Type B pancreatic cell (in vitro differentiated cells): ENCODE measurements at regions not wholly inside any gene's neighbourhood (a gene's known extent, or its start where the extent isn't known, plus 50 kb on each side); places are given as distances from the start of the nearest gene placed in this dataset.
"Not testable (repeated sequence)": the region's sequence is repeated elsewhere in the genome, so short reads cannot be mapped to it uniquely, and the experiment has no call there.

ENCODE experiments used
- DNase-seq: peaks from one replicate; pipeline ENCODE4 v3.0.0; 2021; ENCODE audit warnings: mixed read lengths; ENCODE audit not compliant: unreplicated experiment; ENCODE audit errors: extremely low spot score
- H3K27ac Mint-ChIP-seq: 2 replicates; pipeline ENCODE4 v1.8.0; 2021; ENCODE audit warnings: mild to moderate bottlenecking, mixed read lengths
- H3K27me3 Mint-ChIP-seq: 2 replicates; pipeline ENCODE4 v1.8.0; 2021; ENCODE audit warnings: mixed read lengths
- H3K36me3 Mint-ChIP-seq: 2 replicates; pipeline ENCODE4 v1.8.0; 2021; ENCODE audit warnings: mixed read lengths
- H3K4me1 Mint-ChIP-seq: one replicate; pipeline ENCODE4 v1.8.0; 2021; ENCODE audit warnings: mixed read lengths; ENCODE audit not compliant: unreplicated experiment
- H3K4me3 Mint-ChIP-seq: 2 replicates; pipeline ENCODE4 v1.8.0; 2021; ENCODE audit warnings: mild to moderate bottlenecking, mixed read lengths
- H3K9me3 Mint-ChIP-seq: 2 replicates; pipeline ENCODE4 v1.8.0; 2021; ENCODE audit warnings: mixed read lengths
- TF ChIP-seq, protein P1 (sequence below): fragments of 200-600 bp; sonication (generic); conservative IDR thresholded peaks from 2 replicates; pipeline ENCODE4 v1.5.0; 2021; ENCODE audit warnings: antibody characterized with exemption, mild to moderate bottlenecking

DNA sequence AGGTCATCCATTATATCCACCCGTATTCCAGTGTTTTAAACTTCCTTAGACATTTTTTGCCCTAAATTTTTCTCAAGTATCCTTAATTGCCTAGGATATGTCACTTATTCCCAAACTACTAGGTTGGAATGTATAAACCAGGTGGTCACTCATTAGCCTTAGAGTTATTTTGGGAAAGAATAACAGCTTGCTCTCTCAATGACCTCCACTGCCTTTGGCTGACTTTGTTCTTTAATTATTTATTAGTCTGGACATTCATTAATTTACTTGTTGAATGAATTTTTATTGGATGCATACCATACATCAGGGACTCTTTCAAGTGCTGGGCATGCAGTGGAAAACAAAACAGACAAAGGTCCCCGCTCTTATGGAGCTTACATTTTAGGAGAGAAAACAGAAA is 609.3 kb upstream of the IGFBP7 start:
- TF ChIP-seq, protein P1, sequence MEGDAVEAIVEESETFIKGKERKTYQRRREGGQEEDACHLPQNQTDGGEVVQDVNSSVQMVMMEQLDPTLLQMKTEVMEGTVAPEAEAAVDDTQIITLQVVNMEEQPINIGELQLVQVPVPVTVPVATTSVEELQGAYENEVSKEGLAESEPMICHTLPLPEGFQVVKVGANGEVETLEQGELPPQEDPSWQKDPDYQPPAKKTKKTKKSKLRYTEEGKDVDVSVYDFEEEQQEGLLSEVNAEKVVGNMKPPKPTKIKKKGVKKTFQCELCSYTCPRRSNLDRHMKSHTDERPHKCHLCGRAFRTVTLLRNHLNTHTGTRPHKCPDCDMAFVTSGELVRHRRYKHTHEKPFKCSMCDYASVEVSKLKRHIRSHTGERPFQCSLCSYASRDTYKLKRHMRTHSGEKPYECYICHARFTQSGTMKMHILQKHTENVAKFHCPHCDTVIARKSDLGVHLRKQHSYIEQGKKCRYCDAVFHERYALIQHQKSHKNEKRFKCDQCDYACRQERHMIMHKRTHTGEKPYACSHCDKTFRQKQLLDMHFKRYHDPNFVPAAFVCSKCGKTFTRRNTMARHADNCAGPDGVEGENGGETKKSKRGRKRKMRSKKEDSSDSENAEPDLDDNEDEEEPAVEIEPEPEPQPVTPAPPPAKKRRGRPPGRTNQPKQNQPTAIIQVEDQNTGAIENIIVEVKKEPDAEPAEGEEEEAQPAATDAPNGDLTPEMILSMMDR: no peak
- Mint-ChIP-seq H3K27ac (no peak overlapping the region), H3K36me3 (no peaks in the 10 kb centered on the region), H3K4me1 (no peaks in the 10 kb centered on the region), H3K9me3 (peaks cover 5% of the 10 kb centered on the region), H3K27me3 (no peaks in the 10 kb centered on the region), H3K4me3 (no peak overlapping the region)
- DNase-seq: no peak

DNA sequence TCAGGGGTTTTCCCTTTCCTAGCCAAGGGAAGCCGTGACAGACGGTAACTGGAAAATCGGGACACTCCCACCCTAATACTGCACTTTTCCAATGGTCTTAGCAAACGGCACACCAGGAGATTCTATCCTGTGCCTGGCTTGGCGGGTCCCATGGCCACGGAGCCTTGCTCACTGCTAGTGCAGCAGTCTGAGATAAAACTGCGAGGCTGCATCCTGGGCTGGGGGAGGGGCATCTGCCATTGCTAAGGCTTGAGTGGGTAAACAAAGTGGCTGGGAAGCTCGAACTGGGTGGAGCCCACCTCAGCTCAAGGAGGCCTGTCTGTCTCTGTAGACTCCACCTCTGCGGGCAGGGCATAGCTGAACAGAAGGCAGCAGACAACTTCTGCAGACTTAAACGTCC is 604.1 kb upstream of the IGFBP7 start:
- not testable (repeated sequence) for DNase-seq

DNA sequence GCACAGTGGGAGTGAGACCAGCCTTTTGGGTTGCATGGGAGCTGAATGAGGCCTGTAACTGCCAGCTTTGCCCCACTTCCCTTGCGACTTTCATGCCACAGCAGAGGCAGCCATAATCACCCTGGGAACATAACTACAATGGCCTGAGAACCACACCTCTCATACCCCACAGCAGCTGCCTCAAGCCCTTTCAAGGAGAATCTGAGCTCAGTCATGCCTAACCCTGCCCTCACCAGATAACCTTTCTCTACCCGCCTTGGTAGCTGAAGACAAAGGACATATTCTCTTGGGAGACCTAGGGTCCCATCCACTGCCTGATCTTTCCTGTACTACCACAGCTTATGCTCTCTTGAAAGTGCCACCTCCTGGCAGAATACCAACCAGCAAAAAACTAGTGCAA is 599.9 kb upstream of the IGFBP7 start:
- H3K36me3 Mint-ChIP-seq: no peaks in the 10 kb centered on the region
- H3K4me3 Mint-ChIP-seq: no peak overlapping the region
- H3K4me1 Mint-ChIP-seq: no peaks in the 10 kb centered on the region
- H3K27ac Mint-ChIP-seq: no peak overlapping the region
- TF ChIP-seq, protein P1: no peak
- DNase-seq: no peak
- no peaks in the 10 kb centered on the region for H3K9me3 Mint-ChIP-seq
- H3K27me3 Mint-ChIP-seq: no peaks in the 10 kb centered on the region

More for the DNA sequence above, 604.1 kb upstream of the IGFBP7 start:
- not testable (repeated sequence) for H3K9me3 Mint-ChIP-seq, H3K27ac Mint-ChIP-seq, H3K36me3 Mint-ChIP-seq, H3K27me3 Mint-ChIP-seq, H3K4me1 Mint-ChIP-seq, H3K4me3 Mint-ChIP-seq

DNA sequence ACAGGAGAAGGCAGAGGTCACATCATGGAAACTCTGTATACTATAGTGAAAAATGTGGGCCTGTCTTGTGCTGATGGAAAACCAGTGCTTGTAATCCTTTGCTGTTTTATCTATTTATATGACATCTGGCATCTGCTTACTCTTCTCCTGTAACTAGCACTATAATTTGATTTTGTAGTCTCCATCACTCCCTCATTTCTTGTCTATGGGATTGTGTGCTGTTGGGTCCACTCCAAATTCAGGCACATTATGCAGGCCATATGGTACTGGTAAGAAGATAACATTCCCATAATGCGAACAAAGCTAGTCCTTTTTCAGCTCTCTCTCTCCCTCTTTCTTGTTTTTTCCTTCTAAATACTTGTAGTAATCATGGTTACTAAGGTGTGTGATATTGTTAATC is 581.2 kb upstream of the IGFBP7 start:
- Mint-ChIP-seq H3K9me3 (peaks cover 5% of the 10 kb centered on the region), H3K27ac (no peak overlapping the region), H3K4me3 (no peak overlapping the region), H3K27me3 (no peaks in the 10 kb centered on the region), H3K4me1 (no peaks in the 10 kb centered on the region), H3K36me3 (no peaks in the 10 kb centered on the region)
- no peak for DNase-seq
- TF ChIP-seq, protein P1: no peak

DNA sequence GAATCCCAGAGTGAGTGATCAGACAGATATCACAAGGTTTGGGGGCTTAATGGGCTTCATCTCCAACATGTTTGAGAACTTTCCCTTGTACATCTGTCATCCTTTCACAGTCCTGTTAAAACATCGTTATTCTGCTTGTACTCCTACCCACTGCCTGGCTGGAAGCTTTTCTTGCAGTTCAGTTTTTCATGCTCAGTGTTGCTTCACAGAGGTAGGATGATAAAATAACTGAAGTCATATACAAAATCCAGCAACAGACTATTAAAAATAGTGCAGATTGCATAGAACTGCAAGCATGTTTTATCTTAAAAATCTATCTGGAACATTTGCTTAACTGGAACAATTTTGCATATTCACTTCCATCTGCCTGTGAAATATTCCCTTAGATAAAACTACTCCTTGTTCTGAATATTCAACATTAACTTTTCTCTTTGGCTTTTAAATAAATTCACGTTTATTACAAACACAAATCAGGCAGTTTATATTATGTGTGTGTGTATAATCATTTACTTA is 579.6 kb upstream of the IGFBP7 start:
- no peaks in the 10 kb centered on the region for H3K27me3 Mint-ChIP-seq
- no peaks in the 10 kb centered on the region for H3K36me3 Mint-ChIP-seq

DNA sequence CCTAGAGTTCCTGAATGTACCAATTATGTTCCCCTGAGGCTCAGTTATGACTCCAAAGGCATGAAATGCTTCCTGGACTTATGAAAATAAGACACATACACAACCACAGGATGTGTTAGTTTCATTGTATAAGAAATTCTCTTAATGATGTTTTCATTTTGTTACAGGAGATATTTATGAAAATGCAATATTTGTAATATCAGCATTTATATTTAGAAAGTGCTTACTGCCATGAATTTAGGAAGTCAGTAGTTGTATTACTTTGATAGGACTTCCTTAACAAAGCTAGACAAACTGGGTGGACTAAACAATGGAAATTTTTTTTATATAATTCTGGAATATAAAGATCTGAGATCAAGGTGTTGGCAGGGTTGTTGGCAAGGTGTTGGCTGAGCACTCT is 572.1 kb upstream of the IGFBP7 start:
- H3K9me3 Mint-ChIP-seq: no peaks in the 10 kb centered on the region
- DNase-seq: no peak
- no peaks in the 10 kb centered on the region for H3K36me3 Mint-ChIP-seq
- H3K4me3 Mint-ChIP-seq: no peak overlapping the region
- TF ChIP-seq, protein P1: no peak
- H3K4me1 Mint-ChIP-seq: peaks cover 8% of the 10 kb centered on the region
- H3K27me3 Mint-ChIP-seq: no peaks in the 10 kb centered on the region
- H3K27ac Mint-ChIP-seq: no peak overlapping the region

More for the DNA sequence above, 579.6 kb upstream of the IGFBP7 start:
- no peak overlapping the region for H3K4me3 Mint-ChIP-seq
- no peak for DNase-seq
- peaks cover 5% of the 10 kb centered on the region for H3K9me3 Mint-ChIP-seq
- no peak overlapping the region for H3K27ac Mint-ChIP-seq
- TF ChIP-seq, protein P1: no peak
- no peaks in the 10 kb centered on the region for H3K4me1 Mint-ChIP-seq
